ENCODE measurements at regions not wholly inside any gene's neighbourhood (a gene's known extent, or its start where the extent isn't known, plus 50 kb on each side); places are given as distances from the start of the nearest gene placed in this dataset.

GRCh38 chr1:220966473-220966872, 87.2 kb downstream of the HLX start:
- Histone ChIP-seq H3K4me2 (ENCODE audit: control insufficient read depth, insufficient read depth) (no peak overlapping the region), H3K79me2 (ENCODE audit: control insufficient read depth, insufficient read depth, low read length) (no peaks in the 10 kb centered on the region), H3K4me1 (ENCODE audit: control insufficient read depth, insufficient read depth, low read length) (no peaks in the 10 kb centered on the region), H3K4me3 (no peak overlapping the region), H3K9ac (ENCODE audit: control insufficient read depth, insufficient read depth, low read length) (no peak overlapping the region), H4K20me1 (ENCODE audit: control insufficient read depth, insufficient read depth) (no peaks in the 10 kb centered on the region), H2AFZ (ENCODE audit: control insufficient read depth, low read depth, low read length) (no peak overlapping the region), H3K27ac (ENCODE audit: control insufficient read depth, insufficient read depth) (no peak overlapping the region), H3K36me3 (ENCODE audit: control insufficient read depth in 2 of 2, insufficient read depth in 2 of 2, low read length in 1 of 2) (no peaks in the 10 kb centered on the region), H3K9me3 (replicated peaks; ENCODE audit: control insufficient read depth, insufficient read depth, low read length) (no peaks in the 10 kb centered on the region), H3K27me3 (replicated peaks in 1 of 2; ENCODE audit: control insufficient read depth in 2 of 2, insufficient read depth in 2 of 2, low read length in 1 of 2) (no peaks in the 10 kb centered on the region)
- ChIA-PET CTCF (interaction anchor here (1.0 to 1.2 kb wide), 2 partner anchors 11 to 21 kb away, joined by 3 to 4 read pairs; no protein-coding TSS in a partner anchor), SMC1A (ENCODE audit: uncharacterized antibody, unreplicated experiment) (interaction anchor here (0.5 to 1.6 kb wide), 6 partner anchors 16 to 423 kb away, joined by 3 read pairs; no protein-coding TSS in a partner anchor), POLR2A (no interaction called here), RAD21 (ENCODE audit: unreplicated experiment) (interaction anchor here (1.0 kb wide), 1 partner anchor 13 kb away, joined by 5 read pairs; no protein-coding TSS in a partner anchor)
- DNase-seq (ENCODE audit: low read depth, low spot score) (no peak), ATAC-seq (no peak), FAIRE-seq (no peak)
- intact Hi-C loops (cut with micrococcal nuclease; ENCODE audit: unreplicated experiment) (no loop called here), in situ Hi-C loops (cut with MboI) (no loop called here)
- TF ChIP-seq MXI1 (IDR thresholded peaks at IDR 0.05; ENCODE audit: low read depth, low read length) (no peak), SMARCA5 (IDR thresholded peaks at IDR 0.05) (no peak), USF2 (IDR thresholded peaks at IDR 0.05; ENCODE audit: borderline replicate concordance, low read depth, low read length) (no peak), ATF2 (IDR thresholded peaks at IDR 0.05; ENCODE audit: low read length) (no peak), GATAD2B (conservative IDR thresholded peaks at IDR 0.05; ENCODE audit: low read depth) (no peak), ZNF274 (IDR thresholded peaks at IDR 0.05; ENCODE audit: insufficient read depth, insufficient read length) (no peak), TCF7 (IDR thresholded peaks at IDR 0.05; ENCODE audit: borderline replicate concordance) (no peak), PRDM15 (CRISPR knock-in tag; IDR thresholded peaks at IDR 0.05) (no peak)
- no TSS peak for BruUV-seq (replicated peaks)
